HT-29 (cell line): ENCODE measurements at regions not wholly inside any gene's neighbourhood (a gene's known extent, or its start where the extent isn't known, plus 50 kb on each side); places are given as distances from the start of the nearest gene placed in this dataset.

ENCODE experiments used
- DNase-seq: peaks from one replicate; pipeline ENCODE4 v3.0.0-alpha.2; 2015; ENCODE audit warnings: low spot score

GRCh38 chr20:60125513-60125912 lies 167.3 kb downstream of the CDH26 start:
- no peak for DNase-seq

DNA sequence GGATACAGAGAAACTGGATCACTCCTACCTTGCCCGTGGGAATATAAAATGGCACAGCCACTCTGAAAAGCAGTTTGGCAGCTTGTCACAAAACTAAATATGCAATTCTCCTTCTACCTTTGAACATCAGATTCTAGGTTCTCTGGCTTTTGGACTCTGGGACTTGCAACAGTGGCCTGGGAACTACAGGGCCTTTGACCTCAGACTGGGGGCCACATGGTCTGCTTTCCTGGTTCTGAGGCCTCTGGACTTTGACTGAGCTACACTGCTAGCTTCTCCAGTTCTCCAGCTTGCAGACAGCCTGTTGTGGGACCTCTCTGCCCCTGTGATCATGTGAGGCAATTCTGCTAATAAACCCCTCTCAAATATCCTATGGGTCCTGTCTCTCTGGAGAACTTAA lies 168.8 kb downstream of the CDH26 start:
- no peak for DNase-seq

DNA sequence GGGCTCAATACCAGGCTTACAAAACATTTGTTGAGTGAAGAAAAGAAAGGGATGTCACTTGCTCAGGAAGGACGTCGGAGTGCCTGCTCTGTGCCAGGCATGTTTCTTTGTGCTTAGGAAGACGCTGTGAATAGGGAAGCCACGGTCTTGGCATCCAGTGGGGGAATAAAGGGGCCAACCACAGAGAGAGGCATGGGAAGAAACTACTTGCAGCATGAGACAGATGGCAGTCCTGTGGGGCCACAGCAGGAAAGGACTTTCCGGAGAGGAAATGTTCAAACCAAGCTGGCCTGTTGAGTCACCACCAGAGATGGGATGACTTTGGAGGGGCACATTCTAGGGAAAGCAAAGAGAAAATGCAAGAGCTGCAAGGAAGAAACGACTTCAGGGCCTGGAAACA lies 173.2 kb downstream of the CDH26 start:
- DNase-seq = no peak

- DNase-seq = no peak
These were observed 174.1 kb downstream of the CDH26 start for GRCh38 chr20:60132162-60132826.

GRCh38 chr20:60132827-60133670 lies 174.8 kb downstream of the CDH26 start:
- DNase-seq = no peak

GRCh38 chr20:60135276-60135675 lies 177.1 kb downstream of the CDH26 start:
- no peak for DNase-seq

DNA sequence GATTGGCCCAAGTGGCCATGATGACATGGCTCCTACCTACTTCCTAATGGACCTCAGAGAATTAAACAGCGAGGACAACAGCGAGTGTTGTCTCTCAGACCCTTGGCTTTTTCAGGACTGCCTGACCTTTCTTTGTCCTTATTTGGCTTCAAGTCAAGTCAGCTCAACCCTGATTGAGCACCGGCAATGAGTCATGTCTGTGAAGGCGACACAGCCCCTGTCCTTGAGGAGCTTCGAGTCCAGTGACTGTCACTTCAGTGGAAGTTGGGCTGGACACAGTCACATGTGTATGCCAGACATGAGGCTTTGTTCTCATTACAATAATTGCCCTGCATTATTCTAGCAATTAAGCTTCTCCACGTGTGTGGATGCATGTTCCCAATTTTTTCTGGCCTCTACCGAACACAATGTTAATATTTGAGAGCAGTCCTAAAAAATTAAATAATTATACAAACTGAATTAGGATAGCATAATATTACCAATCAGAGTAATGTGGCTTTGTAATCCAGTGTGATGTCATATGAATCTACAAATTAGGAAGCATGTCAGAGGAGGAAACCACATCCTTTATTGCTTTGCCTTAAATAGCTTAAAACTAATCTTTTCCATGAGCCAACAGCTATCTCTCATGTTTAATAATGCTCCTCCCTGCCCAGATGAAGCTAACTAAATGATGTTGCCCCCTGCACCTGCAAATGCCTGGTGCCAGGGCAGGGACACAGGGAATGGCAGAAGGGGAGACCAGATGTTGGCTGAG lies 178.6 kb downstream of the CDH26 start:
- no peak for DNase-seq

- DNase-seq = peak; percentile 74
These were observed 179.5 kb downstream of the CDH26 start for GRCh38 chr20:60137657-60138245.

DNA sequence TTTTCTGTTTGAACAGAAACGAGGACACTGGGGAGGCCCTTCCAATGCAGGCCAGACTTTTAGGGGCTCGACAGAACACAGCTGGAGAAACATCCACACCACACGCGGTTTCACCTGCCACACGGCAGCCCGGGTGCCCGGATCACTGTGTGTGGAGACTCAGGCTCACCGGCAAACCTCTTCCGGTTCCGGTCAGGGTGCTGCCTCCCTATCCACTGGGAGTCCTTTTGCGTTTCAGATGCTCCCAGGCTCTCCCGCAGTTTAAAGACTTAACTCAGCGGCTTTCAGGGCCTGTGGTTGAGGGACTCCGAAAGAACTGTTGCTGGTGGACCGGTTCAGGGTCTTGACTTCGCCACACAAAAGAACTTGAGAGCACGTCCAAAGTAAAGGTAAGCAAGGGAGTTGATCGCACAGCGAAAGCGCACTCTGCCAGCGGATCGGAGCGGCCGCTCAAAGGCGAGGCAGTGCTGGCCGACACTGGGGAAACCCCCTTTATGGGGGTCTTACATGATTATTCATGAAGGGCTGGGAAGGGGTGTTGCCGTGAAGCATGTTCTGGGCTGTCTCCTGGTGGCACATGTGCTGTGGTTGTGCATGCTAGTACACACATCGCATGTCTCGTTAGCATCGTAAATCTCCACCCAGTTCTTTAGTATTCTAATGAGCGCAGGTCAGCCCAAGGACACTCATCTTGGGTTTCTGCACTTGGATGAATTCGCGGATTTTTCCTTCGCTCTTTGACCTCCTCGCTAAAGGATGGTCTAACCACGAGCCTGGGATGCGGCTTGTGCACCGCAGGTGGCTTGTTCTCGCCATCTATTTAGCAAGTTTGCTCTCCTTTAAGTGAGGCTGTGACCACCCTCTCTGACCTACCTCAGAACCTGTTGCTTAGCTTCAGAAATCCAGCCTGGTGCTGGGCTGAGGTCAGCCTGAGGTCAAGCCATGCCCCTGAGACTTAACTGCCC lies 180.3 kb downstream of the CDH26 start:
- no peak for DNase-seq

DNA sequence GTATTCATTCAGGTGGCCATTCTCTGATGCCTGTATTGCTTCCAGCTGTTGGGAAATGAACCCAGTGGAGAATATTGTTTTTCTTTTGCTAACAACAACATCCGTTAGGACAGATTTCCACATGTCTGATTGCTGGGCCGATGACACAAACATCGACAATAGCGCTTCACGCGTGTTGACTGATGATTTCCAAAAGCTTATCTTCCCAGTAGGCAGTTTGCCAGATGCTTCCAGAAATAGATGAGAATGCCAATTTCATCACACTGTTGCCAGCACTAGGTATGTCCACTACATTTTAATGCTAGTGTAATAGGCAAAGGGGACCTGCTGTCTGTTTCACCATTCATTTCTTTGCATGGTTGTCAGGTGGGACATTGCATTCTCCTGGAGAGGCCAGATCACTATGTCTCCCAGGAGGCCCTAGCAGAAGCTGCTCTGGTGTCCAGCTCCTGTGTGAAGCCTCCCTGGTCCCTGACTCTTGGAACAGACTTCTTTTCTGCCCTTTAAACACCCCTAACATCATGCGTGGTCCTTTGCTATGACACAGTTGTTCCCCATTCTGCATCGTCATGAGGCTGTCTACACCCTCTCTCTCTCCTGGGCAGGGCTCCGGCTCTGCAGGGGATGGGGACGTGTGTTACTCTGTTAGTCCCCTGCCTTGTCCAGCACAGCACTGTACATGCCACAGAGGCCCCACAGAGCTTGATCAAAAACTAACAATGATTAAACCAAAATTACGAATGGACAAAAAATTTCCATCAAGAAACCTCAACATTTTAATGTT lies 181.6 kb downstream of the CDH26 start:
- no peak for DNase-seq

DNA sequence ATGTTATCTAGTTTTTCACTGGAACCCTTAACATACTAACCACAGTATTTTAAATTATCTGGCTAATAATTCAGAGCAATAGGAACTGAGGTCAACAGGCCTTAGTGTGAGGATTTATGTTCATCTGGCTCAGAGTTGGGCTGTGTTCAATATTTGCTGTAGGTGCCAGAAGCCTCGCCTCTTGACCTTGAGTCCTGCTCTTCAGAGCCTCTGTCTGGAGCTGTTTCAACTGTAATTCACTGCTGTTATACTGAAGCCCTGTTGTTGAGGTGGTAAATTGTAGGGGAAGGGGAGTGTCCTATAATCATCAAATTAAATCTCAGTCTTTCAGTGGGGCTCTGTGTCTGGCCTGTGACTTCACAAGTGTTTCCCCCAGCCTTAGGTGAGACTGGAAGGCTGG lies 184.4 kb downstream of the CDH26 start:
- DNase-seq = no peak

- DNase-seq = no peak
These were observed 185.1 kb downstream of the CDH26 start for GRCh38 chr20:60143261-60143842.

DNA sequence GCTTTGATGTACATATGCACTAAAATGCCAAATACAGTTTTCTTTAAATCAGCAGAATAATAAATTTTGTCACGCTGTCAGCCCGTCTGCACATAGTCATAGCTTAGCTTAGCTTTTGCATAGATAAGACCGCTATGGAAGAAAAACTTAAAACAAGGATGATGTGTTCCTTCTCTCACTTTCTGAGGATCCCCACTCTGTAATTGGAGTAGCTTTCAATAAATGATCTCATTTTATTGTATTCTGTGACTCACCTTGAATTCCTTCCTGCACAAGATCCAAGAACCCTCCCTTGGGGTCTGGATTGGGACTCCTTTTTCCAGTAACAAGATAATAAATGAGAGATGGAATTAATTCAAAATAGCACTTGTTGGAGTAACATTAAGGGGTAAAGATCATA lies 186.2 kb downstream of the CDH26 start:
- DNase-seq = no peak

GRCh38 chr20:60144974-60145527 lies 186.8 kb downstream of the CDH26 start:
- no peak for DNase-seq

DNA sequence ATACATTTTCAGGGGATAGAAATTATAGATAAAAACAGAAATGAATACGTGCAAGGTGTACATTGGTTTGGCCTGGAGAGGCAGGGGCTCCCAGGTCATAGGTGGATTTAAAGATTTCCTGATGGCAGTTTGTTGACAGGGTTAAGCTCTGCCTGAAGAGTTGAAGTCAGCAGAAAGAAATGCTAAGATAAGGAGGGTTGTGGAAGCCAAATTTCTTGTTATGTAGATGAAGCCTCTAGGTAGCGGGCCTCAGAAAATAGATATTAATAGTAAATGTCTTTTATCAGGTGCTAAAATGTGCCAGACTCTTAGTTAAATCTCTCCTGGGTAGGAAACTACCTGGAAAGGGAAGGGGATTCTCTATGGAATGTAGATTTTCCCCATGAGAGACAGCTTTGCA lies 188.8 kb downstream of the CDH26 start:
- DNase-seq = no peak

DNA sequence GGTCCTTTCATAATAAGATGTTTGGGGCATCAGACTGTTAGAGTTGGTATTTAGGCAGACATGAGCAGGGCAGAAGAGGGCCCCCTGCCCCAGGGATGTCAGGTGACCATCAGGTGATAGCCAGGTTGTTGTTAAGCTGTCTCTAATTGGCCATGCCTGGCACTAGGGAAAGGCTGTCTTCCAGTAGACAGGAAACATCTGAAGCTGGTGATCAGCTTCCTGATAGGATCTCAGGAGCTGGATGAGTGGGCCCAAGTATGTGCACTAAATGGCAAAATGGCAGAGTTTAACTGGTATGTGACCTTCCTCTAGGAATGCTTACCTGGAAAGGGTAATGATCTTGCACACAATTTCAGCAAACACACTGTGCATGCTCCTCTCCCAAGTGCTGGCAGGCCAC lies 190.7 kb downstream of the CDH26 start:
- DNase-seq = no peak

GRCh38 chr20:60152792-60153191 lies 194.6 kb downstream of the CDH26 start:
- no peak for DNase-seq

GRCh38 chr20:60160451-60161145 lies 202.4 kb downstream of the CDH26 start:
- no peak for DNase-seq

DNA sequence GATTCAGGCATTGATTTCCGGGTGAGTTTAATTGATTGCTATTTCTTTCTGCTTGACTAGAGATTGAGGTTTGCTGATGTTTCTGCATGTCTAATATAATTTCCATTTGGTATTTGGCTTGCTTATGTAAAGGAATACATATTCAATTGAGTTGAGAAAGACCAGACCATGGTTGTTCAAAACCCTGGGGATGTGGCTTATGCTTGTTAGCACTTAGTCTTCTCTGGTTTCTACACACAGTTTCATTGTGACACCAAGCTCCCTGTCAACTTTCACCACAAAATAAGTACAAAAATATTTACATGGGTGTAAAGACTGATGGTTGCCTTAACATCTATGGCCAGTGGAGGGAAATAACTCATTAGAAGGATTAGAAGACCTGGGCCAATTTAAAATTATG lies 209.6 kb downstream of the CDH26 start:
- DNase-seq = no peak
